HEK293 (cell line): ENCODE measurements at regions not wholly inside any gene's neighbourhood (a gene's known extent, or its start where the extent isn't known, plus 50 kb on each side); places are given as distances from the start of the nearest gene placed in this dataset.

Experiments used
- HOXA7 ChIP-seq: sonication (generic); formaldehyde crosslinking; IDR thresholded peaks from 2 replicates; pipeline ENCODE4 v1.8.1; 2022; ENCODE audit warnings: missing genetic modification reagents, borderline replicate concordance
- KLF7 ChIP-seq: fragments of 450-650 bp; formaldehyde crosslinking; IDR thresholded peaks from 2 replicates; pipeline ENCODE4 v1.5.1; 2016; ENCODE audit warnings: missing biosample characterization, missing genetic modification characterization, borderline replicate concordance
- OSR2 ChIP-seq: fragments of 450-650 bp; formaldehyde crosslinking; IDR thresholded peaks from 2 replicates; pipeline ENCODE4 v1.5.1; 2016; ENCODE audit warnings: missing biosample characterization, missing genetic modification characterization
- PRDM1 ChIP-seq: fragments of 450-650 bp; formaldehyde crosslinking; IDR thresholded peaks from 2 replicates; pipeline ENCODE4; 2016; ENCODE audit warnings: missing biosample characterization, missing genetic modification characterization
- ZNF114 ChIP-seq: fragments of 450-650 bp; formaldehyde crosslinking; IDR thresholded peaks from 2 replicates; pipeline ENCODE4 v1.5.0; 2017; ENCODE audit warnings: missing biosample characterization, missing genetic modification characterization
- ZNF221 ChIP-seq: fragments of 450-650 bp; formaldehyde crosslinking; IDR thresholded peaks from 2 replicates; pipeline ENCODE4 v1.5.1; 2017; ENCODE audit warnings: missing biosample characterization, missing genetic modification characterization, borderline replicate concordance
- ZNF223 ChIP-seq: fragments of 450-650 bp; formaldehyde crosslinking; IDR thresholded peaks from 2 replicates; pipeline ENCODE4 v1.5.1; 2016; ENCODE audit warnings: missing biosample characterization, missing genetic modification characterization
- ZNF23 ChIP-seq: fragments of 450-650 bp; formaldehyde crosslinking; IDR thresholded peaks from 2 replicates; pipeline ENCODE4 v1.5.1; 2016; ENCODE audit warnings: missing biosample characterization, missing genetic modification characterization, borderline replicate concordance
- ZNF311 ChIP-seq: fragments of 450-650 bp; formaldehyde crosslinking; IDR thresholded peaks from 2 replicates; pipeline ENCODE4 v1.5.1; 2017; ENCODE audit warnings: missing biosample characterization, missing genetic modification characterization, borderline replicate concordance
- ZNF335 ChIP-seq: fragments of 450-650 bp; formaldehyde crosslinking; conservative IDR thresholded peaks from 2 replicates; pipeline ENCODE4 v1.5.1; 2016; ENCODE audit warnings: missing biosample characterization, missing genetic modification characterization
- ZNF341 ChIP-seq: fragments of 450-650 bp; formaldehyde crosslinking; IDR thresholded peaks from 2 replicates; pipeline ENCODE4; 2016; ENCODE audit warnings: low read depth, missing biosample characterization, missing genetic modification characterization
- ZNF394 ChIP-seq: fragments of 450-650 bp; formaldehyde crosslinking; IDR thresholded peaks from 2 replicates; pipeline ENCODE4 v1.5.1; 2016; ENCODE audit warnings: missing biosample characterization, missing genetic modification characterization, mild to moderate bottlenecking, moderate library complexity, borderline replicate concordance
- ZNF433 ChIP-seq: fragments of 450-650 bp; formaldehyde crosslinking; IDR thresholded peaks from 2 replicates; pipeline ENCODE4 v1.5.1; 2016; ENCODE audit warnings: missing biosample characterization, missing genetic modification characterization, low read depth
- ZNF555 ChIP-seq: fragments of 450-650 bp; formaldehyde crosslinking; conservative IDR thresholded peaks from 2 replicates; pipeline ENCODE4 v1.5.1; 2017; ENCODE audit warnings: missing biosample characterization, mild to moderate bottlenecking, missing genetic modification characterization, inconsistent platforms
- ZSCAN30 ChIP-seq: fragments of 450-650 bp; IDR thresholded peaks from 2 replicates; pipeline ENCODE4 v1.5.1; 2018; ENCODE audit warnings: missing biosample characterization, mild to moderate bottlenecking, missing genetic modification characterization, moderate library complexity
- TF ChIP-seq, protein P1 (sequence below): fragments of 450-650 bp; formaldehyde crosslinking; IDR thresholded peaks from 2 replicates; pipeline ENCODE4 v1.5.1; 2016; ENCODE audit warnings: missing biosample characterization, missing genetic modification characterization, low read depth
- TF ChIP-seq, protein P2 (sequence below): fragments of 450-650 bp; formaldehyde crosslinking; IDR thresholded peaks from 2 replicates; pipeline ENCODE4 v1.5.1; 2016; ENCODE audit warnings: missing biosample characterization, missing genetic modification characterization
- TF ChIP-seq, protein P3 (sequence below): fragments of 450-650 bp; formaldehyde crosslinking; IDR thresholded peaks from 2 replicates; pipeline ENCODE4 v1.5.1; 2016; ENCODE audit warnings: missing biosample characterization, missing genetic modification characterization
- TF ChIP-seq, protein P4 (sequence below): fragments of 450-650 bp; formaldehyde crosslinking; IDR thresholded peaks from 2 replicates; pipeline ENCODE4 v1.5.1; 2016; ENCODE audit warnings: missing biosample characterization, missing genetic modification characterization, low read depth
- TF ChIP-seq, protein P5 (sequence below): fragments of 450-650 bp; formaldehyde crosslinking; IDR thresholded peaks from 2 replicates; pipeline ENCODE4 v1.5.1; 2016; ENCODE audit warnings: missing biosample characterization, missing genetic modification characterization
- TF ChIP-seq, protein P6 (sequence below): fragments of 450-650 bp; formaldehyde crosslinking; IDR thresholded peaks from 2 replicates; pipeline ENCODE4; 2016; ENCODE audit warnings: missing biosample characterization, missing genetic modification characterization

DNA sequence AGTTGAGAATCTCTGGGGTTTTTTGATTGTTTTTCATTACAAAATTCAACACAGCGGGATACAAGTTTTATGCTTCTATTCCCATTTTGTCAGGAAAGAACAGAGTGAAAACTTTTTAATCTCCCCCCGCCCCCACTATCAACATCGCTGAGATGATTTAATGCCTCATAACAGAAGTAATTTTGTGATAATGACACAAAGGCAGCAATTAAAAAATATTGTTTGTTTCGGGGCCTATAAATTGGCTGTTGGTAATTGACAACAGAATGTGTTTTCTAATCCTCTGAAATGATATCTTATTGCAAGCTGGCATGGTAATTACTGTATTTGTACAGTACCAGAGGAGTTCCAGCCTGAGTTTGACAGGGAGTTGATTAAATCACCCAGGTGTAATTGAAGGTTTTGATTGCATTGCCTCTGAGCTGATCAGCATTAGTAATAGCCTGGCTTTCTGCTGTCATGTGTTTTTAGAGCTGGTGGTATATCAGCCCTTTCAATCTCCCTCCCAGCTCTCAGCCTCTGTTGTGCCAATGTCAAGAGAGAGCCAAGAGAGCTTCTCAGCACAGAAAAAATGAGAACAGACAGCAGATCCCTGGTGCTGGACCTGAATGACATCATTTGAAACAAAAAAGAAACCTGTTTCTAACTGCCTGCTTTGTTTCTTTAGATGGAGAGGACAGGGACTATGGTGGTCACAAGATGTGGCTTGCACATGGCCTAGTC, 265.1 kb downstream of the FAM76B start (continued):
- TF ChIP-seq, protein P1, sequence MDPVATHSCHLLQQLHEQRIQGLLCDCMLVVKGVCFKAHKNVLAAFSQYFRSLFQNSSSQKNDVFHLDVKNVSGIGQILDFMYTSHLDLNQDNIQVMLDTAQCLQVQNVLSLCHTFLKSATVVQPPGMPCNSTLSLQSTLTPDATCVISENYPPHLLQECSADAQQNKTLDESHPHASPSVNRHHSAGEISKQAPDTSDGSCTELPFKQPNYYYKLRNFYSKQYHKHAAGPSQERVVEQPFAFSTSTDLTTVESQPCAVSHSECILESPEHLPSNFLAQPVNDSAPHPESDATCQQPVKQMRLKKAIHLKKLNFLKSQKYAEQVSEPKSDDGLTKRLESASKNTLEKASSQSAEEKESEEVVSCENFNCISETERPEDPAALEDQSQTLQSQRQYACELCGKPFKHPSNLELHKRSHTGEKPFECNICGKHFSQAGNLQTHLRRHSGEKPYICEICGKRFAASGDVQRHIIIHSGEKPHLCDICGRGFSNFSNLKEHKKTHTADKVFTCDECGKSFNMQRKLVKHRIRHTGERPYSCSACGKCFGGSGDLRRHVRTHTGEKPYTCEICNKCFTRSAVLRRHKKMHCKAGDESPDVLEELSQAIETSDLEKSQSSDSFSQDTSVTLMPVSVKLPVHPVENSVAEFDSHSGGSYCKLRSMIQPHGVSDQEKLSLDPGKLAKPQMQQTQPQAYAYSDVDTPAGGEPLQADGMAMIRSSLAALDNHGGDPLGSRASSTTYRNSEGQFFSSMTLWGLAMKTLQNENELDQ (tag by site-specific recombination) = no peak
- TF ChIP-seq ZNF23 (tag by site-specific recombination) (no peak), ZNF335 (tag by site-specific recombination) (no peak), ZSCAN30 (tag by site-specific recombination) (no peak), OSR2 (tag by site-specific recombination) (peak; percentile 92), ZNF114 (tag by site-specific recombination) (no peak), KLF7 (tag by site-specific recombination) (no peak), ZNF341 (tag by site-specific recombination) (peak; percentile 26; the same call in 1 of the 2 replicates), ZNF555 (no peak), ZNF311 (no peak), ZNF223 (tag by site-specific recombination) (no peak), ZNF394 (tag by site-specific recombination) (peak; percentile 54; the same call in 1 of the 2 replicates), ZNF433 (tag by site-specific recombination) (no peak), PRDM1 (no peak), ZNF221 (tag by site-specific recombination) (no peak), HOXA7 (CRISPR knock-in tag) (no peak)
- TF ChIP-seq, protein P2, sequence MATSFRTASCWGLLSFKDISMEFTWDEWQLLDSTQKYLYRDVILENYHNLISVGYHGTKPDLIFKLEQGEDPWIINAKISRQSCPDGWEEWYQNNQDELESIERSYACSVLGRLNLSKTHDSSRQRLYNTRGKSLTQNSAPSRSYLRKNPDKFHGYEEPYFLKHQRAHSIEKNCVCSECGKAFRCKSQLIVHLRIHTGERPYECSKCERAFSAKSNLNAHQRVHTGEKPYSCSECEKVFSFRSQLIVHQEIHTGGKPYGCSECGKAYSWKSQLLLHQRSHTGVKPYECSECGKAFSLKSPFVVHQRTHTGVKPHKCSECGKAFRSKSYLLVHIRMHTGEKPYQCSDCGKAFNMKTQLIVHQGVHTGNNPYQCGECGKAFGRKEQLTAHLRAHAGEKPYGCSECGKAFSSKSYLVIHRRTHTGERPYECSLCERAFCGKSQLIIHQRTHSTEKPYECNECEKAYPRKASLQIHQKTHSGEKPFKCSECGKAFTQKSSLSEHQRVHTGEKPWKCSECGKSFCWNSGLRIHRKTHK (tag by site-specific recombination) = no peak
- TF ChIP-seq, protein P3, sequence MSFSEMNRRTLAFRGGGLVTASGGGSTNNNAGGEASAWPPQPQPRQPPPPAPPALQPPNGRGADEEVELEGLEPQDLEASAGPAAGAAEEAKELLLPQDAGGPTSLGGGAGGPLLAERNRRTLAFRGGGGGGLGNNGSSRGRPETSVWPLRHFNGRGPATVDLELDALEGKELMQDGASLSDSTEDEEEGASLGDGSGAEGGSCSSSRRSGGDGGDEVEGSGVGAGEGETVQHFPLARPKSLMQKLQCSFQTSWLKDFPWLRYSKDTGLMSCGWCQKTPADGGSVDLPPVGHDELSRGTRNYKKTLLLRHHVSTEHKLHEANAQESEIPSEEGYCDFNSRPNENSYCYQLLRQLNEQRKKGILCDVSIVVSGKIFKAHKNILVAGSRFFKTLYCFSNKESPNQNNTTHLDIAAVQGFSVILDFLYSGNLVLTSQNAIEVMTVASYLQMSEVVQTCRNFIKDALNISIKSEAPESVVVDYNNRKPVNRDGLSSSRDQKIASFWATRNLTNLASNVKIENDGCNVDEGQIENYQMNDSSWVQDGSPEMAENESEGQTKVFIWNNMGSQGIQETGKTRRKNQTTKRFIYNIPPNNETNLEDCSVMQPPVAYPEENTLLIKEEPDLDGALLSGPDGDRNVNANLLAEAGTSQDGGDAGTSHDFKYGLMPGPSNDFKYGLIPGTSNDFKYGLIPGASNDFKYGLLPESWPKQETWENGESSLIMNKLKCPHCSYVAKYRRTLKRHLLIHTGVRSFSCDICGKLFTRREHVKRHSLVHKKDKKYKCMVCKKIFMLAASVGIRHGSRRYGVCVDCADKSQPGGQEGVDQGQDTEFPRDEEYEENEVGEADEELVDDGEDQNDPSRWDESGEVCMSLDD (tag by site-specific recombination) = no peak
- TF ChIP-seq, protein P4, sequence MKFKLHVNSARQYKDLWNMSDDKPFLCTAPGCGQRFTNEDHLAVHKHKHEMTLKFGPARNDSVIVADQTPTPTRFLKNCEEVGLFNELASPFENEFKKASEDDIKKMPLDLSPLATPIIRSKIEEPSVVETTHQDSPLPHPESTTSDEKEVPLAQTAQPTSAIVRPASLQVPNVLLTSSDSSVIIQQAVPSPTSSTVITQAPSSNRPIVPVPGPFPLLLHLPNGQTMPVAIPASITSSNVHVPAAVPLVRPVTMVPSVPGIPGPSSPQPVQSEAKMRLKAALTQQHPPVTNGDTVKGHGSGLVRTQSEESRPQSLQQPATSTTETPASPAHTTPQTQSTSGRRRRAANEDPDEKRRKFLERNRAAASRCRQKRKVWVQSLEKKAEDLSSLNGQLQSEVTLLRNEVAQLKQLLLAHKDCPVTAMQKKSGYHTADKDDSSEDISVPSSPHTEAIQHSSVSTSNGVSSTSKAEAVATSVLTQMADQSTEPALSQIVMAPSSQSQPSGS (tag by site-specific recombination) = peak; percentile 90
- TF ChIP-seq, protein P5, sequence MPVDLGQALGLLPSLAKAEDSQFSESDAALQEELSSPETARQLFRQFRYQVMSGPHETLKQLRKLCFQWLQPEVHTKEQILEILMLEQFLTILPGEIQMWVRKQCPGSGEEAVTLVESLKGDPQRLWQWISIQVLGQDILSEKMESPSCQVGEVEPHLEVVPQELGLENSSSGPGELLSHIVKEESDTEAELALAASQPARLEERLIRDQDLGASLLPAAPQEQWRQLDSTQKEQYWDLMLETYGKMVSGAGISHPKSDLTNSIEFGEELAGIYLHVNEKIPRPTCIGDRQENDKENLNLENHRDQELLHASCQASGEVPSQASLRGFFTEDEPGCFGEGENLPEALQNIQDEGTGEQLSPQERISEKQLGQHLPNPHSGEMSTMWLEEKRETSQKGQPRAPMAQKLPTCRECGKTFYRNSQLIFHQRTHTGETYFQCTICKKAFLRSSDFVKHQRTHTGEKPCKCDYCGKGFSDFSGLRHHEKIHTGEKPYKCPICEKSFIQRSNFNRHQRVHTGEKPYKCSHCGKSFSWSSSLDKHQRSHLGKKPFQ (tag by site-specific recombination) = peak; percentile 59; the same call in 1 of the 2 replicates
- TF ChIP-seq, protein P6, sequence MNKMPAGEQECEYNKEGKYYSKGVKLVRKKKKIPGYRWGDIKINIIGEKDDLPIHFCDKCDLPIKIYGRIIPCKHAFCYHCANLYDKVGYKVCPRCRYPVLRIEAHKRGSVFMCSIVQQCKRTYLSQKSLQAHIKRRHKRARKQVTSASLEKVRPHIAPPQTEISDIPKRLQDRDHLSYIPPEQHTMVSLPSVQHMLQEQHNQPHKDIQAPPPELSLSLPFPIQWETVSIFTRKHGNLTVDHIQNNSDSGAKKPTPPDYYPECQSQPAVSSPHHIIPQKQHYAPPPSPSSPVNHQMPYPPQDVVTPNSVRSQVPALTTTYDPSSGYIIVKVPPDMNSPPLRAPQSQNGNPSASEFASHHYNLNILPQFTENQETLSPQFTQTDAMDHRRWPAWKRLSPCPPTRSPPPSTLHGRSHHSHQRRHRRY (tag by site-specific recombination) = no peak
